ENCODE measurements at regions not wholly inside any gene's neighbourhood (a gene's known extent, or its start where the extent isn't known, plus 50 kb on each side); places are given as distances from the start of the nearest gene placed in this dataset.

DNA sequence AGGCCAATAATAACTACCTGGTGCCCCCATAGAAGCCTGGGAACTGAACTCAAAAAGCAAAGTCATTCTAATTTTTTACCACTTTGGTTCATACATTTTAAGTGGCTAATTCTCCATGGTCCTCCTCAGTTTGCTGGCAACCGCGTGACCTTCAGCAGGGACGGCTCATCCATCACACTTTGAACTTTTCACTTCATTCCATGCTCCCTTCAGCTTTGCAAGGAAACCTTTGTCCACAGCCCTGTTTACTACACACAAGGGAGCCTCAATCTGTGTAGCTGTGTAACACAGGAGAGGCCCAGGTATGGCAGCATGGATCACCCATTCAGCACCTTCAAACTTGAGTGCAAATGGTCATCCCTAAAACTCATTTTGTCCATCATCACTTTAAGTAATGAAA is 552.4 kb downstream of the IRX1 start:
- no peak overlapping the region for H3K4me3 ChIP-seq
- no peaks in the 10 kb centered on the region for H3K4me1 ChIP-seq
- ATAC-seq: no peak
- FAIRE-seq: no peak
- H3K27ac ChIP-seq: no peak overlapping the region
- no peaks in the 10 kb centered on the region for H3K36me3 ChIP-seq
- intact Hi-C loops (cut with DNase I): no loop called here
- no peaks in the 10 kb centered on the region for H3K9me3 ChIP-seq
- 68 to 69% methylated on average over 3 of the region's 3 CpGs for WGBS, 2 donors
- no peak for DNase-seq
- H3K27me3 ChIP-seq: no peaks in the 10 kb centered on the region
- no peak for TF ChIP-seq CTCF (IDR thresholded peaks at IDR 0.05)

DNA sequence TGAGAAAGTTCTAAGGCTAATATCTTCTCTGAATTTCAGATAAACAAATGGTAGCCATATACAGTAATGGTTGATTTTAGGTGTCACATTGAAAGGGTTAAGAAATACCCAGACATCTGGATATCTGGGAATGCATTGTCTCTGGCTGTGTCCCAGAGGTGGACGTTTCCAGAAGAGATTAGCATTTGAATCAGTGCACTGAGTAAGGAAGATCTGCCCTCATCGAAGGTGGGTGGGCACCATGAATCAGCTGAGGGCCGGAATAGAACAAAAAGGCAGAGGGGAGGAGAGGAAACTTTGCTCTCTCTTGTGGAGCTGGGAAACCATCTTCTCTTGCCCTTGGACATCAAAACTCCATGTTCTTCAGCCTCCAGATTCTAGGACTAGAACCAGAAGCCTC is 554.4 kb downstream of the IRX1 start:
- no peak for FAIRE-seq
- DNase-seq: no peak
- Histone ChIP-seq H3K4me3 (no peak overlapping the region), H3K36me3 (no peaks in the 10 kb centered on the region), H3K27ac (no peak overlapping the region), H3K4me1 (no peaks in the 10 kb centered on the region), H3K9me3 (no peaks in the 10 kb centered on the region), H3K27me3 (no peaks in the 10 kb centered on the region)
- WGBS, 2 donors: 41 to 50% methylated on average over 3 of the region's 3 CpGs
- TF ChIP-seq CTCF (IDR thresholded peaks at IDR 0.05): no peak
- intact Hi-C loops (cut with DNase I): no loop called here
- no peak for ATAC-seq

GRCh38 chr5:4156153-4156552 is 560.5 kb downstream of the IRX1 start:
- no peaks in the 10 kb centered on the region for H3K36me3 ChIP-seq
- TF ChIP-seq CTCF (IDR thresholded peaks at IDR 0.05): no peak
- WGBS, 2 donors: 40 to 56% methylated on average over 1 of the region's 1 CpG
- intact Hi-C loops (cut with DNase I): no loop called here
- H3K4me1 ChIP-seq: no peaks in the 10 kb centered on the region
- FAIRE-seq: no peak
- no peak for DNase-seq
- no peaks in the 10 kb centered on the region for H3K9me3 ChIP-seq
- no peak for ATAC-seq
- no peaks in the 10 kb centered on the region for H3K27me3 ChIP-seq
- H3K27ac ChIP-seq: no peak overlapping the region
- no peak overlapping the region for H3K4me3 ChIP-seq

- no peak for TF ChIP-seq CTCF (IDR thresholded peaks at IDR 0.05)
- Histone ChIP-seq H3K4me3 (no peak overlapping the region), H3K9me3 (no peaks in the 10 kb centered on the region), H3K4me1 (no peaks in the 10 kb centered on the region), H3K36me3 (no peaks in the 10 kb centered on the region), H3K27ac (no peak overlapping the region), H3K27me3 (no peaks in the 10 kb centered on the region)
- intact Hi-C loops (cut with DNase I): no loop called here
- DNase-seq (no peak), ATAC-seq (no peak), FAIRE-seq (no peak)
These were observed 561.3 kb downstream of the IRX1 start for GRCh38 chr5:4156889-4157288.

- 30 to 45% methylated on average over 3 of the region's 3 CpGs for WGBS, 2 donors
- DNase-seq (no peak), FAIRE-seq (no peak), ATAC-seq (no peak)
- Histone ChIP-seq H3K27me3 (no peaks in the 10 kb centered on the region), H3K9me3 (no peaks in the 10 kb centered on the region), H3K36me3 (no peaks in the 10 kb centered on the region), H3K4me3 (no peak overlapping the region), H3K4me1 (no peaks in the 10 kb centered on the region), H3K27ac (no peak overlapping the region)
- intact Hi-C loops (cut with DNase I): no loop called here
- no peak for TF ChIP-seq CTCF (IDR thresholded peaks at IDR 0.05)
These were observed 563.3 kb downstream of the IRX1 start for GRCh38 chr5:4158750-4159447.

All from pancreas (tissue), 10 donors.